ENCODE measurements at regions not wholly inside any gene's neighbourhood (a gene's known extent, or its start where the extent isn't known, plus 50 kb on each side); places are given as distances from the start of the nearest gene placed in this dataset.
"Not testable (repeated sequence)": the region's sequence is repeated elsewhere in the genome, so short reads cannot be mapped to it uniquely, and the experiment has no call there.

- H3K27me3 ChIP-seq (replicated peaks in 1 of 7): no peaks in the 10 kb centered on the region
- H3K4me1 ChIP-seq: no peaks in the 10 kb centered on the region
- no peak overlapping the region for H3K27ac ChIP-seq
- H3K9me3 ChIP-seq: peaks cover 0 to 4% (median 0%) of the 10 kb centered on the region in 8 donors
- H3K4me3 ChIP-seq: no peak overlapping the region
- no peaks in the 10 kb centered on the region for H3K36me3 ChIP-seq
- no peak for TF ChIP-seq CTCF (IDR thresholded peaks at IDR 0.05 in 8 of 11, conservative IDR thresholded peaks at IDR 0.05 in 3 of 11)
- no peak for TF ChIP-seq POLR2AphosphoS5 (IDR thresholded peaks at IDR 0.05)
- TF ChIP-seq POLR2A (IDR thresholded peaks at IDR 0.05): no peak
- DNase-seq: no peak
- WGBS, 5 donors: 84 to 92% (median 91%) methylated on average over 3 of the region's 3 CpGs
- intact Hi-C loops (cut with DNase I; ENCODE audit: low total_unique reads): no loop called here
Measured at GRCh38 chr10:109215291-109216075, 707.8 kb downstream of the XPNPEP1 start.

GRCh38 chr10:109214891-109215290 is 708.4 kb downstream of the XPNPEP1 start:
- DNase-seq; H3K4me1 ChIP-seq; H3K27me3 ChIP-seq (replicated peaks in 1 of 7); H3K36me3 ChIP-seq; H3K27ac ChIP-seq; H3K4me3 ChIP-seq; intact Hi-C loops (cut with DNase I; ENCODE audit: low total_unique reads); H3K9me3 ChIP-seq: not testable (repeated sequence)
- WGBS, 5 donors: 89 to 96% (median 94%) methylated on average over 3 of the region's 3 CpGs

- intact Hi-C loops (cut with DNase I; ENCODE audit: low total_unique reads): no loop called here
- Histone ChIP-seq H3K27me3 (replicated peaks in 1 of 7) (no peaks in the 10 kb centered on the region), H3K36me3 (no peaks in the 10 kb centered on the region), H3K4me1 (no peaks in the 10 kb centered on the region), H3K4me3 (no peak overlapping the region), H3K27ac (no peak overlapping the region), H3K9me3 (peaks cover 0 to 7% (median 0%) of the 10 kb centered on the region in 8 donors)
- TF ChIP-seq POLR2A (IDR thresholded peaks at IDR 0.05) (no peak), POLR2AphosphoS5 (IDR thresholded peaks at IDR 0.05) (no peak), CTCF (IDR thresholded peaks at IDR 0.05 in 8 of 11, conservative IDR thresholded peaks at IDR 0.05 in 3 of 11) (no peak)
- no peak for DNase-seq
- WGBS, 5 donors: 55 to 66% (median 63%) methylated on average over 1 of the region's 1 CpG
Measured at GRCh38 chr10:109207361-109207760, 716.0 kb downstream of the XPNPEP1 start.

- Histone ChIP-seq H3K4me1 (no peaks in the 10 kb centered on the region), H3K9me3 (peaks cover 0 to 7% (median 0%) of the 10 kb centered on the region in 8 donors), H3K27ac (no peak overlapping the region), H3K4me3 (no peak overlapping the region), H3K36me3 (no peaks in the 10 kb centered on the region), H3K27me3 (replicated peaks in 1 of 7) (no peaks in the 10 kb centered on the region)
- intact Hi-C loops (cut with DNase I; ENCODE audit: low total_unique reads): no loop called here
- 71 to 87% (median 84%) methylated on average over 3 of the region's 3 CpGs for WGBS, 5 donors
- DNase-seq: no peak
- no peak for TF ChIP-seq CTCF (IDR thresholded peaks at IDR 0.05 in 8 of 11, conservative IDR thresholded peaks at IDR 0.05 in 3 of 11)
- no peak for TF ChIP-seq POLR2AphosphoS5 (IDR thresholded peaks at IDR 0.05)
- no peak for TF ChIP-seq POLR2A (IDR thresholded peaks at IDR 0.05)
Measured at GRCh38 chr10:109205929-109206585, 717.3 kb downstream of the XPNPEP1 start.

Data from spleen (tissue), 11 donors.